Epithelial cell of esophagus (primary cell): ENCODE measurements at regions not wholly inside any gene's neighbourhood (a gene's known extent, or its start where the extent isn't known, plus 50 kb on each side); places are given as distances from the start of the nearest gene placed in this dataset.

ENCODE experiments used
- DNase-seq: peaks from one replicate; pipeline ENCODE4 v3.0.0; 2010; ENCODE audit warnings: low read depth
- H3K4me3 ChIP-seq: 2 replicates; pipeline ENCODE4 v1.5.1; 2011; ENCODE audit warnings: mild to moderate bottlenecking, low read length, control low read depth
- TF ChIP-seq, protein P1 (sequence below): IDR thresholded peaks from 2 replicates; pipeline ENCODE4 v1.5.1; 2011; ENCODE audit warnings: low read depth, mild to moderate bottlenecking, low read length, control low read depth, inconsistent platforms; ENCODE audit not compliant: insufficient read depth; ENCODE audit errors: missing control alignments

DNA sequence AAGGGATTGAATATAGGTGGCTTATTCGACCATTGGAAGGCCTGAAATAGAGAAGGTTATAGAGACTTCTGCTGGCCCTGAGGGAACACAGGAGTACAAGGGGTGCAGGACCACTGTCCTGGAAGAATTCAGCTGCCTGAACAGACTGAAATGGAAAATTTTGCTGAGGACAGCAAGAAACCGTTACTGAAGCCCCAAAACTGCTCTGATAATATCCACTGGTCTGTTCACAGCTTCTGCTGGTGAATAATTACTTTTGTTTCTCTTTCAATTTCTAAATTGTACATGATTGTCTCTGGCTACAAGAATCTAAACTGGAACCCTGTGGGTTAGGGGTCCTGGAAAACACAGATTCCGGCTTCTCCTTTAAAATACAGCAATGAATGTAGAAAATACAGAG, 218.5 kb upstream of the CDH12 start:
- TF ChIP-seq, protein P1, sequence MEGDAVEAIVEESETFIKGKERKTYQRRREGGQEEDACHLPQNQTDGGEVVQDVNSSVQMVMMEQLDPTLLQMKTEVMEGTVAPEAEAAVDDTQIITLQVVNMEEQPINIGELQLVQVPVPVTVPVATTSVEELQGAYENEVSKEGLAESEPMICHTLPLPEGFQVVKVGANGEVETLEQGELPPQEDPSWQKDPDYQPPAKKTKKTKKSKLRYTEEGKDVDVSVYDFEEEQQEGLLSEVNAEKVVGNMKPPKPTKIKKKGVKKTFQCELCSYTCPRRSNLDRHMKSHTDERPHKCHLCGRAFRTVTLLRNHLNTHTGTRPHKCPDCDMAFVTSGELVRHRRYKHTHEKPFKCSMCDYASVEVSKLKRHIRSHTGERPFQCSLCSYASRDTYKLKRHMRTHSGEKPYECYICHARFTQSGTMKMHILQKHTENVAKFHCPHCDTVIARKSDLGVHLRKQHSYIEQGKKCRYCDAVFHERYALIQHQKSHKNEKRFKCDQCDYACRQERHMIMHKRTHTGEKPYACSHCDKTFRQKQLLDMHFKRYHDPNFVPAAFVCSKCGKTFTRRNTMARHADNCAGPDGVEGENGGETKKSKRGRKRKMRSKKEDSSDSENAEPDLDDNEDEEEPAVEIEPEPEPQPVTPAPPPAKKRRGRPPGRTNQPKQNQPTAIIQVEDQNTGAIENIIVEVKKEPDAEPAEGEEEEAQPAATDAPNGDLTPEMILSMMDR: no peak
- H3K4me3 ChIP-seq: no peak overlapping the region
- DNase-seq: no peak

- no peak overlapping the region for H3K4me3 ChIP-seq
- peak; percentile 8 for DNase-seq
- TF ChIP-seq, protein P1: no peak
Observed at GRCh38 chr5:23064710-23065109, 211.6 kb upstream of the CDH12 start.

GRCh38 chr5:23053846-23054245, 200.7 kb upstream of the CDH12 start:
- TF ChIP-seq, protein P1: no peak
- no peak for DNase-seq
- no peak overlapping the region for H3K4me3 ChIP-seq

- DNase-seq: no peak
- no peak overlapping the region for H3K4me3 ChIP-seq
- TF ChIP-seq, protein P1: no peak
Observed at GRCh38 chr5:23042226-23042625, 189.1 kb upstream of the CDH12 start.

- DNase-seq: no peak
- TF ChIP-seq, protein P1: no peak
- no peak overlapping the region for H3K4me3 ChIP-seq
Observed at GRCh38 chr5:23035555-23036090, 182.5 kb upstream of the CDH12 start.

DNA sequence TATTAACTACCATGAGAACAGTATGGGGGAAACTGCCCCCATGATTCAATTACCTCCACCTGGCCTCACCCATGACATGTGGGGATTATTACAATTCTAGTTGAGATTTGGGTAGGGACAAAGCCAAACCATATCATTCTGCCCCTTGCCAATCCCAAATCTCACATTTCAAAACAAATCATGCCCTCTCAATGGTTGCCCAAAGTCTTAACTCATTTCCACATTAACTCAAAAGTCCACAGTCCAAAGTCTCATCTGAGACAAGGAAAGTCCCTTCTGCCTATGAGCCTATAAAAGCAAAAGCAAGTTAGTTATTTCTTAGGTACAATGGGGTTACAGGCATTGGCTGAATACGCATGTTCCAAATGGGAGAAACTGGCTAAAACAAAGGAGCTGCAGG, 180.7 kb upstream of the CDH12 start:
- no peak overlapping the region for H3K4me3 ChIP-seq
- DNase-seq: no peak
- TF ChIP-seq, protein P1: no peak

DNA sequence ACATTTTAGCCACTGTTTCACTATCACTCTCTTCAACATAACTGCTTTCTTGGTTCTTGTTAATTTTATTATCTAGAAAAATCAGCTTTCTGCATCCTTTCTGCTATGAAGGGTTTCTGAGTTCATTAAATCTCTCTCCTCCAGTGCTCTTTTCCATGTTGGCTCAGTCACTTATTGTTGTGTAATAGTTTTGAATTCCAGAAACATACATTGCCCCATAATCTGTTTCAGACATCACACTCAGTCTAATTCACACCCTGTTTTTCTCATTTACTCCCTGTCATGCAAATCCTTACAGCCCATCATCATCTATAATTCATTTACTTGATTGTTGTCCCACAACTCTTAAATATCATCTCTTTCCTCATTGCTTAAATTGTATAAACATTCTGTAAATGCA, 176.1 kb upstream of the CDH12 start:
- TF ChIP-seq, protein P1: no peak
- DNase-seq: no peak
- no peak overlapping the region for H3K4me3 ChIP-seq
